ENCODE measurements at regions not wholly inside any gene's neighbourhood (a gene's known extent, or its start where the extent isn't known, plus 50 kb on each side); places are given as distances from the start of the nearest gene placed in this dataset.
"Not testable (repeated sequence)": the region's sequence is repeated elsewhere in the genome, so short reads cannot be mapped to it uniquely, and the experiment has no call there.

- DNase-seq (ENCODE audit: low spot score): not testable (repeated sequence)
Measured at GRCh38 chr18:60015826-60016225, 116.0 kb downstream of the PMAIP1 start.

GRCh38 chr18:60013148-60013547, 113.4 kb downstream of the PMAIP1 start:
- DNase-seq (ENCODE audit: low spot score): not testable (repeated sequence)

- no peak for DNase-seq (ENCODE audit: low spot score)
Measured at GRCh38 chr18:60010984-60011383, 111.2 kb downstream of the PMAIP1 start.

GRCh38 chr18:60010513-60010912, 110.7 kb downstream of the PMAIP1 start:
- no peak for DNase-seq (ENCODE audit: low spot score)

- no peak for DNase-seq (ENCODE audit: low spot score)
Measured at GRCh38 chr18:60007661-60008060, 107.9 kb downstream of the PMAIP1 start.

- no peak for DNase-seq (ENCODE audit: low spot score)
Measured at GRCh38 chr18:60003610-60004185, 103.9 kb downstream of the PMAIP1 start.

- peak; percentile 45 for DNase-seq (ENCODE audit: low spot score)
Measured at GRCh38 chr18:59996370-59996966, 96.7 kb downstream of the PMAIP1 start.

- DNase-seq (ENCODE audit: low spot score): peak; percentile 48
Measured at GRCh38 chr18:59994357-59994756, 94.6 kb downstream of the PMAIP1 start.

GRCh38 chr18:59993560-59993959, 93.8 kb downstream of the PMAIP1 start:
- no peak for DNase-seq (ENCODE audit: low spot score)

GRCh38 chr18:59990121-59990823, 90.5 kb downstream of the PMAIP1 start:
- no peak for DNase-seq (ENCODE audit: low spot score)

- peak; percentile 49 for DNase-seq (ENCODE audit: low spot score)
Measured at GRCh38 chr18:59988098-59988706, 88.4 kb downstream of the PMAIP1 start.

GRCh38 chr18:59987102-59987501, 87.3 kb downstream of the PMAIP1 start:
- DNase-seq (ENCODE audit: low spot score): no peak

GRCh38 chr18:59986139-59986538, 86.3 kb downstream of the PMAIP1 start:
- DNase-seq (ENCODE audit: low spot score): no peak

- no peak for DNase-seq (ENCODE audit: low spot score)
Measured at GRCh38 chr18:59985289-59985688, 85.5 kb downstream of the PMAIP1 start.

GRCh38 chr18:59983506-59983905, 83.7 kb downstream of the PMAIP1 start:
- DNase-seq (ENCODE audit: low spot score): no peak

- DNase-seq (ENCODE audit: low spot score): no peak
Measured at GRCh38 chr18:59980188-59980637, 80.4 kb downstream of the PMAIP1 start.

- no peak for DNase-seq (ENCODE audit: low spot score)
Measured at GRCh38 chr18:59971871-59972428, 72.2 kb downstream of the PMAIP1 start.

GRCh38 chr18:59971144-59971543, 71.3 kb downstream of the PMAIP1 start:
- not testable (repeated sequence) for DNase-seq (ENCODE audit: low spot score)

- not testable (repeated sequence) for DNase-seq (ENCODE audit: low spot score)
Measured at GRCh38 chr18:59969477-59970028, 69.8 kb downstream of the PMAIP1 start.

- no peak for DNase-seq (ENCODE audit: low spot score)
Measured at GRCh38 chr18:59968583-59968982, 68.8 kb downstream of the PMAIP1 start.

- DNase-seq (ENCODE audit: low spot score): no peak
Measured at GRCh38 chr18:59967878-59968277, 68.1 kb downstream of the PMAIP1 start.

GRCh38 chr18:59966913-59967312, 67.1 kb downstream of the PMAIP1 start:
- DNase-seq (ENCODE audit: low spot score): no peak
